CD14-positive monocyte (primary cell): ENCODE measurements at regions not wholly inside any gene's neighbourhood (a gene's known extent, or its start where the extent isn't known, plus 50 kb on each side); places are given as distances from the start of the nearest gene placed in this dataset.
A peak's percentile ranks its signal among the peaks of the same experiment; 100 is the strongest.

ENCODE experiments used
- DNase-seq, 3 donors: peaks; one replicate each; pipeline ENCODE4 v3.0.0-alpha.2; 2011 to 2022
- H2AFZ ChIP-seq: 2 replicates; pipeline ENCODE4 v1.6.0; 2012; ENCODE audit warnings: mild to moderate bottlenecking, low read depth, low read length, inconsistent platforms; ENCODE audit not compliant: insufficient read depth, poor library complexity, severe bottlenecking
- H3K27ac ChIP-seq, 2 donors: 1 replicate in 1 of 2; 2 replicates in 1 of 2; pipeline ENCODE4 v1.5.1; 2012 to 2013; ENCODE audit warnings: low read length in 2 of 2, control low read depth in 1 of 2, inconsistent platforms in 1 of 2, low read depth in 1 of 2, mild to moderate bottlenecking in 1 of 2
- H3K27me3 ChIP-seq, 2 donors: one replicate each; pipeline versions ENCODE4 v1.6.0 to v1.6.1; 2011 to 2013; ENCODE audit warnings: low read length in 2 of 2; ENCODE audit not compliant: control insufficient read depth in 2 of 2, insufficient read depth in 2 of 2
- H3K36me3 ChIP-seq, 2 donors: replicated peaks in 1 of 2; 1 replicate in 1 of 2; 2 replicates in 1 of 2; pipeline versions ENCODE4 v1.5.1 to v1.6.1; 2012 to 2013; ENCODE audit warnings: low read length in 2 of 2, control low read depth in 1 of 2, inconsistent platforms in 1 of 2, mild to moderate bottlenecking in 1 of 2; ENCODE audit not compliant: insufficient read depth in 2 of 2, control insufficient read depth in 1 of 2
- H3K4me1 ChIP-seq, 2 donors: 1 replicate in 1 of 2; 2 replicates in 1 of 2; pipeline versions ENCODE4 v1.5.1 to v1.6.1; 2012 to 2013; ENCODE audit warnings: low read length in 2 of 2, control low read depth in 1 of 2, inconsistent platforms in 1 of 2, mild to moderate bottlenecking in 1 of 2, moderate library complexity in 1 of 2; ENCODE audit not compliant: insufficient read depth in 2 of 2, control insufficient read depth in 1 of 2
- H3K4me2 ChIP-seq: replicated peaks from 2 replicates; pipeline ENCODE3; 2012; ENCODE audit warnings: low read length, moderate library complexity, mild to moderate bottlenecking; ENCODE audit not compliant: poor library complexity, severe bottlenecking; ENCODE audit errors: extremely low read depth
- H3K4me3 ChIP-seq, 3 experiments: fragments of 200-600 bp in 1 of 3; sonication (generic) in 1 of 3; replicated peaks in 1 of 3; 1 replicate in 2 of 3; 2 replicates in 1 of 3; pipeline ENCODE4 v1.5.1; 2011 to 2013; ENCODE audit warnings: low read length in 3 of 3, mild to moderate bottlenecking in 3 of 3, control low read depth in 2 of 3, low read depth in 2 of 3, inconsistent platforms in 1 of 3, moderate library complexity in 1 of 3
- H3K79me2 ChIP-seq: 2 replicates; pipeline ENCODE4 v1.6.0; 2012; ENCODE audit warnings: mild to moderate bottlenecking, control low read depth, inconsistent platforms, low read length, moderate library complexity; ENCODE audit not compliant: insufficient read depth
- H3K9ac ChIP-seq: 2 replicates; pipeline ENCODE4 v1.6.0; 2017; ENCODE audit warnings: low read length, mild to moderate bottlenecking; ENCODE audit not compliant: insufficient read depth, poor library complexity, severe bottlenecking
- H3K9me3 ChIP-seq, 2 donors: replicated peaks in 1 of 2; 1 replicate in 1 of 2; 2 replicates in 1 of 2; pipeline versions ENCODE4 v1.5.1 to v1.6.1; 2012 to 2013; ENCODE audit warnings: low read length in 2 of 2, control low read depth in 1 of 2; ENCODE audit not compliant: control insufficient read depth in 1 of 2, insufficient read depth in 1 of 2
- H4K20me1 ChIP-seq: 2 replicates; pipeline ENCODE4 v1.6.0; 2012; ENCODE audit warnings: mild to moderate bottlenecking, low read length, control low read depth, moderate library complexity; ENCODE audit not compliant: insufficient read depth
- H3K27ac Mint-ChIP-seq, 7 donors: one replicate each; pipeline ENCODE4 v1.8.0; 2020; ENCODE audit warnings: mild to moderate bottlenecking in 7 of 7, mixed read lengths in 7 of 7, moderate library complexity in 6 of 7, inconsistent platforms in 2 of 7
- H3K27me3 Mint-ChIP-seq, 3 donors: one replicate each; pipeline ENCODE4 v1.8.0; 2021 to 2022; ENCODE audit warnings: low read depth in 3 of 3, mild to moderate bottlenecking in 3 of 3, mixed read lengths in 3 of 3, moderate library complexity in 3 of 3, inconsistent platforms in 1 of 3
- H3K36me3 Mint-ChIP-seq, 2 donors: one replicate each; pipeline ENCODE4 v1.8.0; 2020; ENCODE audit warnings: mixed read lengths in 2 of 2, inconsistent platforms in 1 of 2, mild to moderate bottlenecking in 1 of 2
- H3K4me1 Mint-ChIP-seq: one replicate; pipeline ENCODE4 v1.8.0; 2020; ENCODE audit warnings: mild to moderate bottlenecking, mixed read lengths
- H3K4me3 Mint-ChIP-seq, 2 donors: one replicate each; pipeline ENCODE4 v1.8.0; 2020; ENCODE audit warnings: mild to moderate bottlenecking in 2 of 2, mixed read lengths in 2 of 2, moderate library complexity in 1 of 2
- H3K9me3 Mint-ChIP-seq, 7 donors: one replicate each; pipeline ENCODE4 v1.8.0; 2020 to 2022; ENCODE audit warnings: mixed read lengths in 7 of 7, mild to moderate bottlenecking in 6 of 7, moderate library complexity in 6 of 7, inconsistent platforms in 2 of 7
- WGBS: methylation state at CpG from one replicate; pipeline ENCODE4 v1.1.5; 2013; ENCODE audit warnings: missing lambda C conversion rate; ENCODE audit not compliant: insufficient coverage; 5-methylcytosine and 5-hydroxymethylcytosine counted together
- intact Hi-C, 2 donors: fragments of 100-400 bp; cut with micrococcal nuclease; formaldehyde crosslinking; loops; one replicate each; pipeline versions ENCODE4 v1.15.0 to v1.15.1; 2023
- TF ChIP-seq, protein P1 (sequence below): fragments of 200-600 bp; IDR thresholded peaks from one replicate; pipeline ENCODE4 v1.8.0; 2022; ENCODE audit warnings: antibody characterized with exemption, mild to moderate bottlenecking

DNA sequence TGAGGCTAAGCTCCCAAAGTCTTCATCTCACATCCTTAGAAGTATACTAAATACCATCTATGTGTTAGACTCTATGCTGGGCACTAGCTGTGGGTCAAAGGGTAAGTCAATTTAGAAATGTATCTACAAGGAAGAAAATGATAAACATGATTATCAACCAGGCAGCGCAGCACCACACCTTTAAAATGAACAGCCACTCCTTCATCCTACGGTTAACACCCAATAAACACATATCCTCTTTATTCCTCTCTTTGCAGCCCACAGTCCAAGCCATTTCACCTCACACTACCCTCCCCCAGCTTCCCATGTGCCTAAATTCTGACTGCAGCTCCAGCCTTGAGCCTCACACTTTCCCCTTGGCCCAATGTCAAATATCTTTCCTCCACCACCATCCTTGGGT lies 362.6 kb downstream of the FGFR2 start:
- Histone ChIP-seq H2AFZ (no peak overlapping the region), H3K36me3 (no peaks in the 10 kb centered on the region), H3K4me2 (no peak overlapping the region), H3K9me3 (peaks cover 9 to 16% of the 10 kb centered on the region in 2 donors), H3K4me3 (no peak overlapping the region), H3K79me2 (no peaks in the 10 kb centered on the region), H3K27ac (no peak overlapping the region), H4K20me1 (no peaks in the 10 kb centered on the region), H3K27me3 (no peaks in the 10 kb centered on the region), H3K4me1 (no peaks in the 10 kb centered on the region), H3K9ac (no peak overlapping the region)
- TF ChIP-seq, protein P1, sequence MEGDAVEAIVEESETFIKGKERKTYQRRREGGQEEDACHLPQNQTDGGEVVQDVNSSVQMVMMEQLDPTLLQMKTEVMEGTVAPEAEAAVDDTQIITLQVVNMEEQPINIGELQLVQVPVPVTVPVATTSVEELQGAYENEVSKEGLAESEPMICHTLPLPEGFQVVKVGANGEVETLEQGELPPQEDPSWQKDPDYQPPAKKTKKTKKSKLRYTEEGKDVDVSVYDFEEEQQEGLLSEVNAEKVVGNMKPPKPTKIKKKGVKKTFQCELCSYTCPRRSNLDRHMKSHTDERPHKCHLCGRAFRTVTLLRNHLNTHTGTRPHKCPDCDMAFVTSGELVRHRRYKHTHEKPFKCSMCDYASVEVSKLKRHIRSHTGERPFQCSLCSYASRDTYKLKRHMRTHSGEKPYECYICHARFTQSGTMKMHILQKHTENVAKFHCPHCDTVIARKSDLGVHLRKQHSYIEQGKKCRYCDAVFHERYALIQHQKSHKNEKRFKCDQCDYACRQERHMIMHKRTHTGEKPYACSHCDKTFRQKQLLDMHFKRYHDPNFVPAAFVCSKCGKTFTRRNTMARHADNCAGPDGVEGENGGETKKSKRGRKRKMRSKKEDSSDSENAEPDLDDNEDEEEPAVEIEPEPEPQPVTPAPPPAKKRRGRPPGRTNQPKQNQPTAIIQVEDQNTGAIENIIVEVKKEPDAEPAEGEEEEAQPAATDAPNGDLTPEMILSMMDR: no peak
- intact Hi-C loops: no loop called here
- WGBS: 100% methylated on average over 2 of the region's 2 CpGs
- no peaks in the 10 kb centered on the region for H3K36me3 Mint-ChIP-seq
- no peak overlapping the region for H3K4me3 Mint-ChIP-seq
- peak overlapping the region in 1 of 7 donors; percentile 31 for H3K27ac Mint-ChIP-seq
- DNase-seq: no peak
- H3K27me3 Mint-ChIP-seq: peaks cover 0 to 7% (median 0%) of the 10 kb centered on the region in 3 donors
- H3K9me3 Mint-ChIP-seq: peaks cover 8 to 28% (median 15%) of the 10 kb centered on the region in 7 donors
- H3K4me1 Mint-ChIP-seq: no peaks in the 10 kb centered on the region

DNA sequence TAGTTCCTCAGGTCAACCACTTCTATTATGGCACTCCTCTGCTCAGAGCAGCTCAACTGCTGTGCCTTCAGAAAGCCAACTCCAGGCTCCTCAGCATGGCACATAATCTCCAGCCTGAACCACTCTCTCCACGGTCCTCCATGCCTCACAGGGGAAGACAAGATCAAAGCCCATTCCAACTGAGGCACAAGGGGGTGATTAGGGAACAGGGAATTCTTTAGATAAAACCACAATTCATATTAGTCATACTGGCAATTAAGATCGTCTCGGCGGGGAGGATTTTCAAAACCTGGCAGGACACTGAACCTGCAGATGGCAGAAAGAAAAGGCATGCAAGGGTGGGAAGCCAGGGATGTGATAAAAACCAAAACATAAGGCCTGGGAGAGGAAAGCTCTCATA lies 361.6 kb downstream of the FGFR2 start:
- no peak overlapping the region for H3K27ac ChIP-seq
- Mint-ChIP-seq H3K4me3 (no peak overlapping the region), H3K27ac (no peak overlapping the region), H3K4me1 (no peaks in the 10 kb centered on the region), H3K27me3 (peaks cover 0 to 8% (median 0%) of the 10 kb centered on the region in 3 donors), H3K36me3 (no peaks in the 10 kb centered on the region), H3K9me3 (peaks cover 8 to 25% (median 15%) of the 10 kb centered on the region in 7 donors)
- DNase-seq: no peak
- no peak overlapping the region for H3K9ac ChIP-seq
- no peaks in the 10 kb centered on the region for H3K36me3 ChIP-seq
- no peaks in the 10 kb centered on the region for H4K20me1 ChIP-seq
- H3K27me3 ChIP-seq: no peaks in the 10 kb centered on the region
- H3K4me3 ChIP-seq: no peak overlapping the region
- H2AFZ ChIP-seq: no peak overlapping the region
- no peak overlapping the region for H3K4me2 ChIP-seq
- TF ChIP-seq, protein P1: no peak
- WGBS: no CpG with 5 or more reads among the region's 4 CpGs
- no peaks in the 10 kb centered on the region for H3K79me2 ChIP-seq
- H3K9me3 ChIP-seq: peaks cover 9 to 16% of the 10 kb centered on the region in 2 donors
- H3K4me1 ChIP-seq: no peaks in the 10 kb centered on the region
- intact Hi-C loops: no loop called here
